Liver (tissue), 8 donors: ENCODE measurements at regions not wholly inside any gene's neighbourhood (a gene's known extent, or its start where the extent isn't known, plus 50 kb on each side); places are given as distances from the start of the nearest gene placed in this dataset.

Experiments used
- DNase-seq: peaks from one replicate; pipeline ENCODE4 v3.0.0-alpha.2; 2017; ENCODE audit warnings: low spot score
- H3K27ac ChIP-seq, 2 donors: one replicate each; pipeline ENCODE4 v1.7.0; 2013; ENCODE audit warnings: inconsistent platforms in 2 of 2, low read length in 2 of 2, control low read depth in 1 of 2, low read depth in 1 of 2, mild to moderate bottlenecking in 1 of 2
- H3K27me3 ChIP-seq, 4 donors: one replicate each; pipeline versions ENCODE4 v1.6.1 to v1.7.0; 2013; ENCODE audit warnings: low read length in 3 of 4, inconsistent platforms in 1 of 4, mild to moderate bottlenecking in 1 of 4, moderate library complexity in 1 of 4; ENCODE audit not compliant: control insufficient read depth in 4 of 4, insufficient read depth in 4 of 4
- H3K36me3 ChIP-seq, 4 donors: one replicate each; pipeline versions ENCODE4 v1.6.1 to v1.7.0; 2013; ENCODE audit warnings: low read length in 3 of 4, mild to moderate bottlenecking in 3 of 4, low read depth in 1 of 4, moderate library complexity in 1 of 4; ENCODE audit not compliant: control insufficient read depth in 4 of 4, insufficient read depth in 3 of 4
- H3K4me1 ChIP-seq, 4 donors: one replicate each; pipeline versions ENCODE4 v1.6.1 to v1.7.0; 2013; ENCODE audit warnings: low read length in 3 of 4, mild to moderate bottlenecking in 3 of 4, moderate library complexity in 1 of 4; ENCODE audit not compliant: control insufficient read depth in 4 of 4, insufficient read depth in 4 of 4
- H3K4me3 ChIP-seq, 3 donors: one replicate each; pipeline versions ENCODE4 v1.6.1 to v1.7.0; 2013; ENCODE audit warnings: low read length in 3 of 3, control low read depth in 1 of 3, low read depth in 1 of 3, mild to moderate bottlenecking in 1 of 3
- H3K9ac ChIP-seq, 2 donors: one replicate each; pipeline ENCODE4 v1.7.0; 2013; ENCODE audit warnings: low read length in 2 of 2, mild to moderate bottlenecking in 2 of 2, moderate library complexity in 2 of 2, control low read depth in 1 of 2, low read depth in 1 of 2
- H3K9me3 ChIP-seq, 4 donors: one replicate each; pipeline versions ENCODE4 v1.6.1 to v1.7.0; 2013; ENCODE audit warnings: low read length in 3 of 4; ENCODE audit not compliant: control insufficient read depth in 4 of 4
- ATF3 ChIP-seq: IDR thresholded peaks from 2 replicates; pipeline ENCODE4 v1.6.1; 2016; ENCODE audit warnings: antibody characterized with exemption
- CTCF ChIP-seq: fragments of 150-350 bp; IDR thresholded peaks from 2 replicates; pipeline ENCODE4 v1.5.1; 2017; ENCODE audit warnings: improper control_type of control experiment, low read depth, low read length; ENCODE audit not compliant: missing input control
- EGR1 ChIP-seq, 2 donors: IDR thresholded peaks; 2 replicates each; pipeline ENCODE4 v1.6.1; 2016 to 2018; ENCODE audit warnings: antibody characterized with exemption in 2 of 2, low read depth in 2 of 2
- FOXA2 ChIP-seq: IDR thresholded peaks from 2 replicates; pipeline ENCODE4 v1.6.1; 2016; ENCODE audit warnings: antibody characterized with exemption
- GABPA ChIP-seq, 2 donors: IDR thresholded peaks in 1 of 2; conservative IDR thresholded peaks in 1 of 2; 2 replicates each; pipeline ENCODE4 v1.6.1; 2016; ENCODE audit warnings: antibody characterized with exemption in 2 of 2, mild to moderate bottlenecking in 1 of 2, moderate library complexity in 1 of 2
- HNF4A ChIP-seq, 2 donors: conservative IDR thresholded peaks; 2 replicates each; pipeline ENCODE4 v1.6.1; 2016; ENCODE audit warnings: antibody characterized with exemption in 2 of 2, mild to moderate bottlenecking in 2 of 2
- MAX ChIP-seq: IDR thresholded peaks from 2 replicates; pipeline ENCODE4 v1.6.1; 2016; ENCODE audit warnings: antibody characterized with exemption
- NR2F2 ChIP-seq: IDR thresholded peaks from 2 replicates; pipeline ENCODE4 v1.6.1; 2016; ENCODE audit warnings: antibody characterized with exemption
- RAD21 ChIP-seq, 2 donors: IDR thresholded peaks; 2 replicates each; pipeline ENCODE4 v1.6.1; 2016; ENCODE audit warnings: antibody characterized with exemption in 2 of 2, mild to moderate bottlenecking in 2 of 2
- REST ChIP-seq: IDR thresholded peaks from 2 replicates; pipeline ENCODE4 v1.6.1; 2016; ENCODE audit warnings: antibody characterized with exemption, mild to moderate bottlenecking
- RXRA ChIP-seq, 2 donors: IDR thresholded peaks; 2 replicates each; pipeline ENCODE4 v1.6.1; 2017 to 2018; ENCODE audit warnings: antibody characterized with exemption in 2 of 2, mild to moderate bottlenecking in 1 of 2
- SP1 ChIP-seq: IDR thresholded peaks from 2 replicates; pipeline ENCODE4 v1.6.1; 2018; ENCODE audit warnings: antibody characterized with exemption, mild to moderate bottlenecking
- TAF1 ChIP-seq: conservative IDR thresholded peaks from 2 replicates; pipeline ENCODE4 v1.6.1; 2016; ENCODE audit warnings: antibody characterized with exemption, mild to moderate bottlenecking
- YY1 ChIP-seq: IDR thresholded peaks from 2 replicates; pipeline ENCODE4 v1.6.1; 2016; ENCODE audit warnings: antibody characterized with exemption, mild to moderate bottlenecking
- ZBTB33 ChIP-seq: IDR thresholded peaks from 2 replicates; pipeline ENCODE4 v1.6.1; 2016; ENCODE audit warnings: antibody characterized with exemption
- WGBS: extraction: QIAGEN DNeasy Blood & Tissue Kit; methylation state at CpG from one replicate; pipeline ENCODE4 v1.1.7; 2013; 5-methylcytosine and 5-hydroxymethylcytosine counted together
- donor health status: healthy.
- donor health status: healthy.
- donor health status: healthy.
- donor health status: healthy.
- donor health status: healthy.

- H3K27me3 ChIP-seq, result no peaks in the 10 kb centered on the region
- H3K4me3 ChIP-seq, result no peak overlapping the region
- no peak overlapping the region for H3K9ac ChIP-seq
- no peak for DNase-seq
- peaks cover 0 to 3% (median 0%) of the 10 kb centered on the region in 4 donors for H3K9me3 ChIP-seq
- H3K36me3 ChIP-seq, result no peaks in the 10 kb centered on the region
- WGBS, result 66% methylated on average over 2 of the region's 2 CpGs
- no peak for TF ChIP-seq EGR1 (IDR thresholded peaks at IDR 0.05; ENCODE audit: low read depth in 2 of 2)
- TF ChIP-seq RXRA (IDR thresholded peaks at IDR 0.05), result no peak
- TF ChIP-seq RAD21 (IDR thresholded peaks at IDR 0.05), result no peak
- TF ChIP-seq GABPA (IDR thresholded peaks at IDR 0.05 in 1 of 2, conservative IDR thresholded peaks at IDR 0.05 in 1 of 2), result no peak
- TF ChIP-seq CTCF, result no peak
- TF ChIP-seq SP1, result no peak
- TF ChIP-seq MAX, result no peak
- TF ChIP-seq FOXA2, result no peak
- no peak for TF ChIP-seq NR2F2
- no peaks in the 10 kb centered on the region for H3K4me1 ChIP-seq
- H3K27ac ChIP-seq, result no peak overlapping the region
These were observed 426.6 kb upstream of the CDH11 start for GRCh38 chr16:65548470-65548869.

GRCh38 chr16:65547772-65548446, 426.0 kb upstream of the CDH11 start:
- Histone ChIP-seq H3K27me3 (no peaks in the 10 kb centered on the region), H3K9me3 (peaks cover 0 to 3% (median 0%) of the 10 kb centered on the region in 4 donors), H3K27ac (no peak overlapping the region), H3K9ac (no peak overlapping the region), H3K4me3 (no peak overlapping the region), H3K36me3 (no peaks in the 10 kb centered on the region), H3K4me1 (no peaks in the 10 kb centered on the region)
- no peak for DNase-seq
- 30% methylated on average over 7 of the region's 7 CpGs for WGBS
- TF ChIP-seq RXRA (IDR thresholded peaks at IDR 0.05), result no peak
- no peak for TF ChIP-seq CTCF
- no peak for TF ChIP-seq HNF4A (conservative IDR thresholded peaks at IDR 0.05)
- no peak for TF ChIP-seq ATF3
- TF ChIP-seq YY1, result no peak
- TF ChIP-seq TAF1, result no peak
- no peak for TF ChIP-seq RAD21 (IDR thresholded peaks at IDR 0.05)
- TF ChIP-seq SP1, result no peak
- no peak for TF ChIP-seq REST
- TF ChIP-seq ZBTB33, result no peak
- TF ChIP-seq GABPA (IDR thresholded peaks at IDR 0.05 in 1 of 2, conservative IDR thresholded peaks at IDR 0.05 in 1 of 2), result no peak
